Right ventricle myocardium inferior (tissue), 1 donor: ENCODE measurements at regions not wholly inside any gene's neighbourhood (a gene's known extent, or its start where the extent isn't known, plus 50 kb on each side); places are given as distances from the start of the nearest gene placed in this dataset.
"Not testable (repeated sequence)": the region's sequence is repeated elsewhere in the genome, so short reads cannot be mapped to it uniquely, and the experiment has no call there.

Experiments used
- ATAC-seq: fragments of 200-7000 bp; cut with Tn5 transposase; one replicate; pipeline ENCODE4 v1.9.1; 2020; ENCODE audit warnings: mild to moderate bottlenecking, moderate library complexity
- DNase-seq: peaks from one replicate; pipeline ENCODE4 v3.0.0; 2021; ENCODE audit errors: missing footprints
- intact Hi-C: fragments of 100-400 bp; cut with DNase I; formaldehyde crosslinking; loops from one replicate; pipeline ENCODE4 v1.11.0; 2022
- donor health status: DM: no; HTN: yes; CAD: no; lungs with severe emphysema.

GRCh38 chr13:44046428-44046827, 166.7 kb downstream of the LACC1 start:
- intact Hi-C loops: loop anchor here (1.0 kb wide), 1 partner anchor 138 kb away; no protein-coding TSS in a partner anchor
- DNase-seq (no peak), ATAC-seq (no peak)

- ATAC-seq (no peak), DNase-seq (no peak)
- intact Hi-C loops: no loop called here
These were observed 168.6 kb downstream of the LACC1 start for GRCh38 chr13:44048326-44048725.

DNA sequence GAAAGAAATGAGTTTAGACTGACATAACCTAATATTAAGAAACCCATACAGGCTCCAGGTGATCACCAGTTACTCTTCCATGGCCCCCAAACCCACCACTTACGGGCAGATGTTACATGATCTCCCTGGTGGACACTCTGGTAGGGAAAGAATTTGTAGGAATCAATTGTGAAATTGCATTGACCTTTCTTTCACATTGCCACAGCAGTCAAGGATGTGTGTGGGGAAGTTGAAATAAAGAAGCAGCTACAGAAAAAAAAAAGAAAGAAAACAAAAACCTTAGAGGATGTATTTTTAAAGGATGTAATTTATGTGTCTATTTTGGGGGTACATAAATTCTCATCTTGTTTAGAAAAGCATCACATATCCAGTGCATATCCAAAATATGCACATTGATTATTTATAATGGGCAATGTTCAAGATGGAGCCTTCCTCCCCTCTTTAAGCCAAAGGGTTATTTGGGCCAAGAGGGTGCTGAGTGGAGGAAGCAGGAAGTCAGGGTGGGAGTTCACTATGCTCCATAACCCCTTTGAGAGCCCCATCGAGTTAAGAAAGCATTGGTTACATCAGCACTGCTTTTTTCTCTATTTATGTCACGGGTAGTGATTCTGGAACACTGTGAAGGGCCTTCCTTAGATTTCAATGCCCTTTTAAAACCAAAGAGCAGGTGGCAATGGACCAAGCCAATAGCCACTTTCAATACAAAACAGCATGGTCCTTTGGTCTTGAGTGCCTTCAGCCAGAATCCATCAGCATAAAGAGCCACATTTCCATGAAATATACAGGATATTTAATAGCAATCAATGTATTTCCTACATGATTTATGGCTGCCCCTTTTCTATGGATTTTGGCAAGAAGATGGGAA, 169.6 kb downstream of the LACC1 start:
- DNase-seq (no peak), ATAC-seq (no peak)
- intact Hi-C loops: no loop called here

GRCh38 chr13:44050450-44051063, 170.9 kb downstream of the LACC1 start:
- intact Hi-C loops: loop anchor here (1.0 to 10.0 kb wide), 3 partner anchors 194 to 388 kb away; no protein-coding TSS in a partner anchor
- ATAC-seq (no peak), DNase-seq (no peak)

DNA sequence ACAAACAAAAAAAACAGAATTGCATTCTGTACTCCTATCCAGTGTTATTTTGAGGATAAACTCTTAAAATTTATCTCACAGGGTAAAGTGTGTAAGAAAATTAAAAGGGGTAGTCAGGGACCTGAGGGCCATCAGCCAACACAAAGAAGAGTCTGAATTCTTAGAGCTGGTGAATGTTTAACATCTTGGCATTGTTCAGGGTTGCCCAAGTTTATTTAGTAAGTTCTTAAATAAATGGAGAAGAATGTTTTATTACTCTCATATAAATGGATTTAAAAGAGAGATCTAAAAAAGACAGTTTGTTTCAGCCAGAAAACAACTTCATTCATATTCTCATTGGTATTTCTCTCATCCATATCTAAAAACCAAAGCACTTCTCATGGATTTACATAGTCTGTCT, 171.7 kb downstream of the LACC1 start:
- intact Hi-C loops: loop anchor here (5.0 to 10.0 kb wide), 2 partner anchors 193 to 251 kb away; no protein-coding TSS in a partner anchor
- ATAC-seq (no peak), DNase-seq (no peak)

DNA sequence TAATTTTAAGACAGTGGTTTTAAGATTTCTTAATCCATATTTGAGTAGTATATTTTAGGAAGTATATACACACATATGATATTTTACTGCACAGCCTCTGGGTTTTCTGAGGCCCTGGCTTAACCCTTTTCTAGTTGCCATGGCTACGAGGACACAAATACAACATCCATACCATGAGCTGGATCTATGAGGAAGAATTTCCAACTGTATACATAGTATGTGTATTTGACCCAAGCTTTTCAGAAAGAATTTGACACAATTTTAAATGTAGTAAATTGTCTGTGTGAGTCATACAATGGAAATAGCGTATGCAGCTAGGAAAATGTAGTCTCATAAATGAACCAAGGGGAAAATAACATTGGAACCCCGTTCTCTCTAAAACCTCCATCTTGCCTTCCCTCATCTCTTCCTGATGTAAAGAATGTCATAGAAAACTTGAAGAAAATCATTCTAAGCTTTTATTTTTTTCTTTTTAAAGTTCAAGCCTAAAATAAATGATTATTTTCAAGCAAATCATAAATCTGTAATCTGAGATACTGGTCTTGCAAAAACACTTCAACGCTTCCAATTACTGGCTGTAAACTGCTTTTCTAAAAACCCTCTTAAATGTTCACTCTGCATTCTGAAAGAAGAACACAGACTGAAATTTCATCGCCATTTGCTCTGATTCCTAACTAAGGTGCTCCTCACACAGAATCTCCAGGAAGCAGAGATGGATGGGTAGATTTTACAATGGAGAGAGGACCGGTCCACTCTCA, 172.4 kb downstream of the LACC1 start:
- DNase-seq: no peak
- intact Hi-C loops: loop anchor here (2.0 to 10.0 kb wide), 5 partner anchors 57 to 250 kb away; no protein-coding TSS in a partner anchor
- ATAC-seq: no peak

DNA sequence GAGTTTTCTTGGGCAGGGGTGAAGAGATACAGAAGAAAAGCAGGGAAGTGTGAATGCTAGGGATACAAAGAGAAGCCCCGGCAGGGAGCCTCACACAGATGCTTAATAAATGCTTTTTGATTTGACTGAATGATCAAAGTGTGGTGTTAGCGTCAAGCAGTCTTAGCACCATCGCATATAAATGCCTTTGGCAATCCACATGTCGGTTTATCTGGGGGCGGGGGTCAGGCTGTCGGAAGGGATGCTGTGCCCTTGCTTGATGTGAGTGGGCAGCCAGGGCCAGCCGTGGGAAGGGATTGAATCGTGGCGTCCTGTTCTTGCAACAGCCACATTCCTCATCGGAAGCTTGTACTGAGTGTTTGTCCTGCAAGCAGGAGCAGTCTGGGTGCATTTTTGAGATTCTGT, 173.1 kb downstream of the LACC1 start:
- peak; percentile 55 for ATAC-seq

GRCh38 chr13:44053208-44053607, 173.5 kb downstream of the LACC1 start:
- DNase-seq (no peak), ATAC-seq (no peak)
- intact Hi-C loops: loop anchor here (2.0 to 10.0 kb wide), 5 partner anchors 56 to 249 kb away; no protein-coding TSS in a partner anchor

More for the DNA sequence above, 173.1 kb downstream of the LACC1 start:
- intact Hi-C loops: loop anchor here (2.0 to 10.0 kb wide), 5 partner anchors 56 to 250 kb away; no protein-coding TSS in a partner anchor
- DNase-seq: no peak

GRCh38 chr13:44054525-44054924, 174.8 kb downstream of the LACC1 start:
- intact Hi-C loops: loop anchor here (2.0 to 10.0 kb wide), 3 partner anchors 78 to 248 kb away; no protein-coding TSS in a partner anchor
- ATAC-seq (no peak), DNase-seq (no peak)

DNA sequence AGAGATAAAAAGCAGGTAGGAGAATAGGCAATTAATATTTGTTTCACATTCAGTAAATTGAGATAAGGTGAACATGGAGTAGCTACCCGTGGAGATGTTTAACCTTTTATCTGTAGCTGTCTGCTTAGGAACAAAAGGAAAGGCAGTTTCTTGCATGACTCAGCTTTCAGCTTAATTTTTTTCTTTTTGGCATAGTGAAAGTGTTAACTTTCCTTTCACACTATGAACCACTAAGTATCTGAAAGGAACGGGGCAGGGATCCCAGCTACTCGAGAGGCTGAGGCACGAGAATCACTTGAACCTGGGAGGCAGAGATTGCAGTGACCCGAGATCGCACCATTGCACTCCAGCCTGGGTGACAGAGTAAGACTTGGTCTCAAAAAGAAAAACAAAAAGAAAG, 176.0 kb downstream of the LACC1 start:
- intact Hi-C loops: loop anchor here (2.0 to 10.0 kb wide), 2 partner anchors 77 to 189 kb away; no protein-coding TSS in a partner anchor
- peak; percentile 77 for ATAC-seq
- not testable (repeated sequence) for DNase-seq

DNA sequence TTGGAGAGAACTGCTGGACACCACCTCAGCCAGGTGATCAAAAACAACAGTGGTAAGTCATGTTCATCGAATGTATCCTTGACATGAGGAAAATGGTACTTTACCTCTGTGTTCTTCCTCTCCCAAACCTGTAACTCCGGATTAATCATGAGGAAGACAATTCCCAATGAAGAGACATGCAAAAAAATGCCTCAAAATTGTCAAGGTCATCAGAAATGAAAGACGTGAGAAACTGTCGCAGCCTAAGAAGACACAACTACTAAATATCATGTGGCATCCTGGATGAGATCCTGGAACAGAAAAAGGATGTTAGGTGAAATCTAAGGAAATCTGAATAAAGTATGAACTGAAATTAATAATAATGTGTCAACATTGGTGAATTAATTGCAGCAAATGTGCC, 178.4 kb downstream of the LACC1 start:
- intact Hi-C loops: loop anchor here (10.0 kb wide), 1 partner anchor 187 kb away; no protein-coding TSS in a partner anchor
- DNase-seq (no peak), ATAC-seq (no peak)

- intact Hi-C loops: loop anchor here (10.0 kb wide), 1 partner anchor 186 kb away; no protein-coding TSS in a partner anchor
- no peak for ATAC-seq
- DNase-seq: no peak
These were observed 179.0 kb downstream of the LACC1 start for GRCh38 chr13:44058624-44059215.

GRCh38 chr13:44061876-44062275, 182.2 kb downstream of the LACC1 start:
- intact Hi-C loops: no loop called here
- DNase-seq: no peak
- ATAC-seq: no peak

GRCh38 chr13:44063467-44063866, 183.8 kb downstream of the LACC1 start:
- intact Hi-C loops: no loop called here
- ATAC-seq: no peak

DNA sequence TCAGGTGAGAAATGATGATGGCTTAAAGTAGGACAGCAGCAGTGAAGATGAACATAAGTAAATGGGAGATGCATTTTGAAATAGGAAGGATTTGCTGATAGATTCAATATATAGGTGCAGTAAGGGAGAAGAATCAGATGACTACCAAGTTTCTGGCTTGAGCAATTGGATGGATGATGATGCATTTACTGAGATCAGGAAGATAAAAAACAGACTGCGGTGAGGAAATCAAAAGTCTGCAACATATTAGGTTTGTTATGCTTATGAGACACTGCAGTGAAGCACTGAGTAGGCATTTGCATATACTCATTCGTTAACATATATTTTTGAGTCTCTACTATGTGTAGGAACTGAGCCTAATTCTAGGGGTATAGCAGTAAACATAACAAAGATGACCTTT, 184.2 kb downstream of the LACC1 start:
- ATAC-seq: no peak
- no peak for DNase-seq
- intact Hi-C loops: no loop called here

More at GRCh38 chr13:44063467-44063866, 183.8 kb downstream of the LACC1 start:
- no peak for DNase-seq

GRCh38 chr13:44064357-44064756, 184.7 kb downstream of the LACC1 start:
- no peak for ATAC-seq
- no peak for DNase-seq
- intact Hi-C loops: no loop called here

- no peak for DNase-seq
- intact Hi-C loops: no loop called here
- ATAC-seq: no peak
These were observed 188.5 kb downstream of the LACC1 start for GRCh38 chr13:44068169-44068568.

DNA sequence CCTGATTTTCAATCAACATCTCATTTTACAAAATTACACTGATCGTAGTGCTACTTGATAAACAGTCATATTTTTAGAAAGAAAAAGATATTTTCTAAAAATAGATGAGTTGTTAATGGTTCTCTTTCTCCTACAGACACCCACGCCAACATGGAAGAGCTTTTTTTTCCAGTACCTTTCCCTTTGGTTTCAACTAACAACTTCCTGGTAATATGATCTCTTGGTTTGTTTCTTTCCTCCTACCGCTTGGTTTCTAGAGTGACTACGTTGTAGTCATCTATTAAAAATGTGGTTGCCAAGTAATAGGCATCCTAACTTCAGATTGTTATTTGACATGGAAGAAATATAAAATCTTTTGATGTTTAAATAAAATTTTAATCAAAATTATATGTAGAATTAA, 189.0 kb downstream of the LACC1 start:
- no peak for DNase-seq
- intact Hi-C loops: no loop called here
- ATAC-seq: no peak
